ENCODE measurements at regions not wholly inside any gene's neighbourhood (a gene's known extent, or its start where the extent isn't known, plus 50 kb on each side); places are given as distances from the start of the nearest gene placed in this dataset.

DNA sequence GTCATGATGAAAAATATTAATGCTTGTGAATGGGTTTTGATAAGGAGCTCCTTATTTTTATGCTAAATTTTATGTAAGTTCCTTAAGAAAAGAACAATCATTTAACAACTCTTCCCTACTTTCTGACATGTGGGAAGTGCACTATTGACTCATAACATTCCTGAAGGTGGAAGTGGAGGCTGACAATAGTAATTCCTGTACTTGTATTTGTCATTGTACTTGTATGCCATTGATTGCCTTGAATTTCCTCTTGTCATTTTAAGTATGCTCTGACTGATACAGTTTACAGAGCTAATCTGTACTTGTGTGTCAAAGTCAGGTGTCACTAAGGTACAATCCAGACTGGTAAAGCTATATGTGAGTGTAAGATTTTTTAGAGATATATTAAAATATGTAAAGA, 440.0 kb downstream of the SLC16A7 start:
- no peak overlapping the region for H3K4me2 ChIP-seq (ENCODE audit: low read depth, low read length, poor library complexity, severe bottlenecking)
- no peak for TF ChIP-seq EZH2phosphoT487 (conservative IDR thresholded peaks at IDR 0.05; ENCODE audit: low read length)

DNA sequence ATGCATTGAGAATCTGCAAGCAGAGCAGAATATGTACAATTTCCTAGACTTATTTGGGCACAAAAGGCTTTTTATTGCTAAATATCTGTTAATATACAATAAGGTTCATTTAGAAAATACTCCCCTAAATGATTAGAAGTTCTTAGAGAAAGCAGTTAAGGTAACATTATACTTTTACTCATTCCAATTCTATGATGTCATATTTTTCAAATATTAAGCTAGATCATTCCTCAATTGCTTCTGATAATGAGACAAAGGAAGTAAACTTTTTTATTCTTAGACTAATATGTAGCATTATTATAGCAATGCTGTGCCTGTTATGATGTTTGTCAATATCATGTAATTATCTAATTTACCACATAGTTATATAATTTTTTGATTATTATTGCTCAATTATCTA, 447.0 kb downstream of the SLC16A7 start:
- Histone ChIP-seq H3K36me3 (ENCODE audit: low read length) (no peaks in the 10 kb centered on the region), H3F3A (ENCODE audit: insufficient read depth) (no peaks in the 10 kb centered on the region), H3K79me2 (ENCODE audit: insufficient read depth, low read length) (no peaks in the 10 kb centered on the region), H3K9ac (ENCODE audit: low read length) (no peak overlapping the region), H4K20me1 (ENCODE audit: low read depth, low read length) (no peaks in the 10 kb centered on the region), H3K27me3 (ENCODE audit: low read length) (no peaks in the 10 kb centered on the region), H2AFZ (ENCODE audit: low read depth, low read length, severe bottlenecking) (no peak overlapping the region), H3K4me3 (ENCODE audit: insufficient read depth, low read length, poor library complexity, severe bottlenecking) (no peak overlapping the region), H3K9me2 (replicated peaks; ENCODE audit: insufficient read depth, low read length) (no peaks in the 10 kb centered on the region), H3K4me2 (ENCODE audit: low read depth, low read length, poor library complexity, severe bottlenecking) (no peak overlapping the region), H3K27ac (ENCODE audit: low read depth, low read length) (no peak overlapping the region), H3K9me3 (ENCODE audit: insufficient read depth, low read length) (no peaks in the 10 kb centered on the region)
- no peak for TF ChIP-seq EZH2phosphoT487 (conservative IDR thresholded peaks at IDR 0.05; ENCODE audit: low read length)
- TF ChIP-seq, protein P1, sequence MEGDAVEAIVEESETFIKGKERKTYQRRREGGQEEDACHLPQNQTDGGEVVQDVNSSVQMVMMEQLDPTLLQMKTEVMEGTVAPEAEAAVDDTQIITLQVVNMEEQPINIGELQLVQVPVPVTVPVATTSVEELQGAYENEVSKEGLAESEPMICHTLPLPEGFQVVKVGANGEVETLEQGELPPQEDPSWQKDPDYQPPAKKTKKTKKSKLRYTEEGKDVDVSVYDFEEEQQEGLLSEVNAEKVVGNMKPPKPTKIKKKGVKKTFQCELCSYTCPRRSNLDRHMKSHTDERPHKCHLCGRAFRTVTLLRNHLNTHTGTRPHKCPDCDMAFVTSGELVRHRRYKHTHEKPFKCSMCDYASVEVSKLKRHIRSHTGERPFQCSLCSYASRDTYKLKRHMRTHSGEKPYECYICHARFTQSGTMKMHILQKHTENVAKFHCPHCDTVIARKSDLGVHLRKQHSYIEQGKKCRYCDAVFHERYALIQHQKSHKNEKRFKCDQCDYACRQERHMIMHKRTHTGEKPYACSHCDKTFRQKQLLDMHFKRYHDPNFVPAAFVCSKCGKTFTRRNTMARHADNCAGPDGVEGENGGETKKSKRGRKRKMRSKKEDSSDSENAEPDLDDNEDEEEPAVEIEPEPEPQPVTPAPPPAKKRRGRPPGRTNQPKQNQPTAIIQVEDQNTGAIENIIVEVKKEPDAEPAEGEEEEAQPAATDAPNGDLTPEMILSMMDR (IDR thresholded peaks at IDR 0.05; ENCODE audit: insufficient read depth, low read length, poor library complexity, severe bottlenecking) = no peak

More for the DNA sequence above, 440.0 kb downstream of the SLC16A7 start:
- no peaks in the 10 kb centered on the region for H3F3A ChIP-seq (ENCODE audit: insufficient read depth)
- no peaks in the 10 kb centered on the region for H3K27me3 ChIP-seq (ENCODE audit: low read length)
- no peak overlapping the region for H3K27ac ChIP-seq (ENCODE audit: low read depth, low read length)
- no peak overlapping the region for H3K9ac ChIP-seq (ENCODE audit: low read length)
- no peak overlapping the region for H2AFZ ChIP-seq (ENCODE audit: low read depth, low read length, severe bottlenecking)
- H3K9me2 ChIP-seq (replicated peaks; ENCODE audit: insufficient read depth, low read length) = no peaks in the 10 kb centered on the region
- no peaks in the 10 kb centered on the region for H3K79me2 ChIP-seq (ENCODE audit: insufficient read depth, low read length)
- H4K20me1 ChIP-seq (ENCODE audit: low read depth, low read length) = no peaks in the 10 kb centered on the region
- no peak overlapping the region for H3K4me3 ChIP-seq (ENCODE audit: insufficient read depth, low read length, poor library complexity, severe bottlenecking)
- H3K36me3 ChIP-seq (ENCODE audit: low read length) = no peaks in the 10 kb centered on the region
- 0 out of 2 replicates have a peak, but pooled peaks cover 11% of the 10 kb centered on the region for H3K9me3 ChIP-seq (ENCODE audit: insufficient read depth, low read length)

DNA sequence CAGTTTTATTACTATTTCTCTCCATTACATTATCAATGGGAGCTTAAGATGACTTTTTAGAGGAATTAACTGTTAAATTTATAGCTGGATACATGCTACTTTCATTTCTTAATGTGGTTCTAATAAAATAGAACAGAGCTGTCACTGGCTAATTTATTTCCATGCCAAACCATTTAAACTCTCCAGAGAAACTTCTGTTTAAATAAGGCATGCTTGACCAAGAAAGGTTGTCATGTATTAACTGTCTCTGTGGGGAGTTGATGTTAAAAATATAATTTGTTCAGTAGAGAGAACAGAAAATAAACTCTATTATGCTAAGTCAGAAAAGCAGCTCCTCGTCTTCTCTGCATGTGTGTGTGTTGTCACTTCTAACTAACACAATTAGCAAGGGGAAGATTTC, 447.4 kb downstream of the SLC16A7 start:
- H3K79me2 ChIP-seq (ENCODE audit: insufficient read depth, low read length) = no peaks in the 10 kb centered on the region
- H3K9me2 ChIP-seq (replicated peaks; ENCODE audit: insufficient read depth, low read length) = no peaks in the 10 kb centered on the region
- H3F3A ChIP-seq (ENCODE audit: insufficient read depth) = no peaks in the 10 kb centered on the region
- no peaks in the 10 kb centered on the region for H3K27me3 ChIP-seq (ENCODE audit: low read length)
- H3K4me3 ChIP-seq (ENCODE audit: insufficient read depth, low read length, poor library complexity, severe bottlenecking) = no peak overlapping the region
- H3K9me3 ChIP-seq (ENCODE audit: insufficient read depth, low read length) = no peaks in the 10 kb centered on the region
- no peaks in the 10 kb centered on the region for H4K20me1 ChIP-seq (ENCODE audit: low read depth, low read length)
- H2AFZ ChIP-seq (ENCODE audit: low read depth, low read length, severe bottlenecking) = no peak overlapping the region
- H3K36me3 ChIP-seq (ENCODE audit: low read length) = no peaks in the 10 kb centered on the region
- no peak overlapping the region for H3K4me2 ChIP-seq (ENCODE audit: low read depth, low read length, poor library complexity, severe bottlenecking)
- no peak overlapping the region for H3K9ac ChIP-seq (ENCODE audit: low read length)
- no peak for TF ChIP-seq EZH2phosphoT487 (conservative IDR thresholded peaks at IDR 0.05; ENCODE audit: low read length)
- TF ChIP-seq, protein P1 (IDR thresholded peaks at IDR 0.05; ENCODE audit: insufficient read depth, low read length, poor library complexity, severe bottlenecking) = no peak
- H3K27ac ChIP-seq (ENCODE audit: low read depth, low read length) = no peak overlapping the region

DNA sequence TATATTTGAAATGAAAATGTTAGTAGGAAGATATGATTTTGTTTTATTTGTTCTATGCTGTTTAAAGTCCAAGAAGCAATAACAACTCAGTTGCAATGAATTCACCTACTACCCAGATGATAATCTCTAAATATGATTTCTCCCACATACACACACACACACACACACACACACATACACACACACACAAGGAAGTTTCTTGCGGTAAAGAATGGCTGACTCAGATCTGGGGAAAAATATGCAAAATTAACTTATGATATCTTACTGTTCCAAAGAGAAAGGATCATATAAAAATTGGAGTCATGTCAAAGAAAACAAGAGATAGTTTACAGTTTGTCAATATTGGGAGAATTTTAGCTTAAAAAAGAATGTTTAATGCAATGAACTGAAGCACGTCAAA, 456.7 kb downstream of the SLC16A7 start:
- TF ChIP-seq EZH2phosphoT487 (conservative IDR thresholded peaks at IDR 0.05; ENCODE audit: low read length) = no peak
- TF ChIP-seq, protein P1 (IDR thresholded peaks at IDR 0.05; ENCODE audit: insufficient read depth, low read length, poor library complexity, severe bottlenecking) = no peak
- Histone ChIP-seq H3K4me2 (ENCODE audit: low read depth, low read length, poor library complexity, severe bottlenecking) (no peak overlapping the region), H3K36me3 (ENCODE audit: low read length) (no peaks in the 10 kb centered on the region), H3K27me3 (ENCODE audit: low read length) (no peaks in the 10 kb centered on the region), H3F3A (ENCODE audit: insufficient read depth) (no peaks in the 10 kb centered on the region), H3K9me2 (replicated peaks; ENCODE audit: insufficient read depth, low read length) (no peaks in the 10 kb centered on the region), H2AFZ (ENCODE audit: low read depth, low read length, severe bottlenecking) (no peak overlapping the region), H3K27ac (ENCODE audit: low read depth, low read length) (no peak overlapping the region), H3K4me3 (ENCODE audit: insufficient read depth, low read length, poor library complexity, severe bottlenecking) (no peak overlapping the region), H4K20me1 (ENCODE audit: low read depth, low read length) (no peaks in the 10 kb centered on the region), H3K79me2 (ENCODE audit: insufficient read depth, low read length) (no peaks in the 10 kb centered on the region), H3K9ac (ENCODE audit: low read length) (no peak overlapping the region), H3K9me3 (ENCODE audit: insufficient read depth, low read length) (no peaks in the 10 kb centered on the region)
